ENCODE measurements at regions not wholly inside any gene's neighbourhood (a gene's known extent, or its start where the extent isn't known, plus 50 kb on each side); places are given as distances from the start of the nearest gene placed in this dataset.

DNA sequence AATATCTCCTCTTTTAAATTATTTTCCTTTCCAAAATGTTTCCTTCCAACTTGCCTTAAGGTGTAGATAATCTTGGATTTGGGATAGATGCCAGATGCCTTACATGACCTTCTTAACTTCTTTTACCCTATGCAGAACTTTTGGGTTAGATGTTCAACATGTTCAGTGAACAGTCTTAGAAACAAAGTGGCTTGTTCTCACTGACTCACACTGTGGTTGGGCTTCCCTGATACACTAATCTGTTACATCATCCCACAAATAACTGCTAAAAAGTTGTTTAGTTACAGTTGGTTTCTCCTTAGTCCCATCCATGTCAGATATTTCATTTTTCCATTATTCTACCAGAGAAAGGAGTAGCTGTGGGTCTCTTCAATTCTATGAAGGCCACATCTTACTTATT is 2638.2 kb downstream of the PCDH9 start:
- TF ChIP-seq CTCF (IDR thresholded peaks at IDR 0.05) (no peak), EP300 (IDR thresholded peaks at IDR 0.05) (no peak)

All from ovary (tissue), 3 donors.